Breast epithelium (tissue), 4 donors: ENCODE measurements at regions not wholly inside any gene's neighbourhood (a gene's known extent, or its start where the extent isn't known, plus 50 kb on each side); places are given as distances from the start of the nearest gene placed in this dataset.

Experiments used
- DNase-seq, 2 donors: peaks; one replicate each; pipeline ENCODE4 v3.0.0-alpha.2; 2019; ENCODE audit warnings: low spot score in 2 of 2
- H3K27ac ChIP-seq, 2 donors: fragments of 200-600 bp; sonication (generic) in 1 of 2; one replicate each; pipeline ENCODE4 v1.5.1; 2016 to 2019; ENCODE audit warnings: mild to moderate bottlenecking in 1 of 2
- H3K27me3 ChIP-seq, 2 donors: fragments of 200-600 bp; sonication (generic) in 1 of 2; one replicate each; pipeline versions ENCODE4 v1.5.1 to v1.6.0; 2017 to 2019; ENCODE audit warnings: control low read depth in 1 of 2, mild to moderate bottlenecking in 1 of 2
- H3K36me3 ChIP-seq: fragments of 200-600 bp; one replicate; pipeline ENCODE4 v1.5.1; 2019
- H3K4me1 ChIP-seq, 2 donors: fragments of 200-600 bp; sonication (generic); one replicate each; pipeline ENCODE4 v1.5.1; 2016 to 2019; ENCODE audit warnings: control low read depth in 1 of 2
- H3K4me3 ChIP-seq, 3 donors: fragments of 200-600 bp; sonication (generic); 1 replicate in 2 of 3; 2 replicates in 1 of 3; pipeline ENCODE4 v1.5.1; 2016 to 2019; ENCODE audit warnings: mild to moderate bottlenecking in 3 of 3, moderate library complexity in 2 of 3
- H3K9me3 ChIP-seq, 2 donors: fragments of 200-600 bp; sonication (generic) in 1 of 2; one replicate each; pipeline ENCODE4 v1.5.1; 2016 to 2019; ENCODE audit warnings: control low read depth in 1 of 2
- POLR2A ChIP-seq: fragments of 450-650 bp; IDR thresholded peaks from one replicate; pipeline ENCODE4 v1.6.1; 2016; ENCODE audit warnings: antibody characterized with exemption, mild to moderate bottlenecking, moderate library complexity
- POLR2AphosphoS5 ChIP-seq, 3 donors: sonication (generic); formaldehyde crosslinking; IDR thresholded peaks; one replicate each; pipeline ENCODE4 v1.6.1; 2017; ENCODE audit warnings: antibody characterized with exemption in 3 of 3
- intact Hi-C: fragments of 100-400 bp; cut with DNase I; formaldehyde crosslinking; loops from one replicate; pipeline ENCODE4 v1.15.1; 2023; ENCODE audit warnings: low total_unique reads
- TF ChIP-seq, protein P1 (sequence below), 3 donors: fragments of 450-650 bp; IDR thresholded peaks; one replicate each; pipeline ENCODE4 v1.5.1; 2016 to 2017; ENCODE audit warnings: antibody characterized with exemption in 3 of 3, mild to moderate bottlenecking in 3 of 3, moderate library complexity in 3 of 3

DNA sequence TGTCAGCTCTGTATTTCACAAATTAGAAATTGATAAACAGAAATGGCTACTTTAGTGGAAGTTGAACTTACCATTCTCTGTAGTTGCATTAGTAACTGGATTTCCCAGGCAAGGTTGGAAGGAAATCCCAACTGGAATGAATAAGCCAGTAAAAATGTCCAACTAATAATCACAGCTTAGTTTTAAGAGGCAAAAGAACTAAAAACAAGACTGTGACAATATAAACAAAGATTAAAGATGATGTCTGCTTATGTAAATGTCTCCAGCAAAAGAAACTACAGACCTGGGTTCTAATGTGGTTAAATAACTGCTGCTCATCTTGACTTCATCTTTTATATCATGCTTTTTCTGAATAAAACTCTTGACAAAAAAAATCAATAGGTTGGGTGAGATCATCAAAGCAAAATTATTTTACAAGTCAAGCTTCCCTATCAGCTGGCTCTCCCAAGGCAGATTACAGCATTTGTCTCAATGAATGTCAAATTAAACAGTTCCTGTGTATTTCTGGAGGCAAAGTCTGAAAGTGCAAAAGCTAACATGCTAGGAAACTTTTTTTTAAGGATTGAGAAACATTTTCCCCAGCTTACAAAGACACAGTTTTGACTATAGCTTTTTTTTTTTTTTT is 62.3 kb upstream of the HMHB1 start:
- H3K4me3 ChIP-seq = no peak overlapping the region
- intact Hi-C loops = no loop called here
- no peak for DNase-seq
- no peaks in the 10 kb centered on the region for H3K4me1 ChIP-seq
- no peak overlapping the region for H3K27ac ChIP-seq
- no peaks in the 10 kb centered on the region for H3K36me3 ChIP-seq
- H3K27me3 ChIP-seq = no peaks in the 10 kb centered on the region
- TF ChIP-seq POLR2A = no peak
- TF ChIP-seq, protein P1, sequence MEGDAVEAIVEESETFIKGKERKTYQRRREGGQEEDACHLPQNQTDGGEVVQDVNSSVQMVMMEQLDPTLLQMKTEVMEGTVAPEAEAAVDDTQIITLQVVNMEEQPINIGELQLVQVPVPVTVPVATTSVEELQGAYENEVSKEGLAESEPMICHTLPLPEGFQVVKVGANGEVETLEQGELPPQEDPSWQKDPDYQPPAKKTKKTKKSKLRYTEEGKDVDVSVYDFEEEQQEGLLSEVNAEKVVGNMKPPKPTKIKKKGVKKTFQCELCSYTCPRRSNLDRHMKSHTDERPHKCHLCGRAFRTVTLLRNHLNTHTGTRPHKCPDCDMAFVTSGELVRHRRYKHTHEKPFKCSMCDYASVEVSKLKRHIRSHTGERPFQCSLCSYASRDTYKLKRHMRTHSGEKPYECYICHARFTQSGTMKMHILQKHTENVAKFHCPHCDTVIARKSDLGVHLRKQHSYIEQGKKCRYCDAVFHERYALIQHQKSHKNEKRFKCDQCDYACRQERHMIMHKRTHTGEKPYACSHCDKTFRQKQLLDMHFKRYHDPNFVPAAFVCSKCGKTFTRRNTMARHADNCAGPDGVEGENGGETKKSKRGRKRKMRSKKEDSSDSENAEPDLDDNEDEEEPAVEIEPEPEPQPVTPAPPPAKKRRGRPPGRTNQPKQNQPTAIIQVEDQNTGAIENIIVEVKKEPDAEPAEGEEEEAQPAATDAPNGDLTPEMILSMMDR (IDR thresholded peaks at IDR 0.05) = no peak
- TF ChIP-seq POLR2AphosphoS5 (IDR thresholded peaks at IDR 0.05) = no peak
- H3K9me3 ChIP-seq = no peaks in the 10 kb centered on the region

DNA sequence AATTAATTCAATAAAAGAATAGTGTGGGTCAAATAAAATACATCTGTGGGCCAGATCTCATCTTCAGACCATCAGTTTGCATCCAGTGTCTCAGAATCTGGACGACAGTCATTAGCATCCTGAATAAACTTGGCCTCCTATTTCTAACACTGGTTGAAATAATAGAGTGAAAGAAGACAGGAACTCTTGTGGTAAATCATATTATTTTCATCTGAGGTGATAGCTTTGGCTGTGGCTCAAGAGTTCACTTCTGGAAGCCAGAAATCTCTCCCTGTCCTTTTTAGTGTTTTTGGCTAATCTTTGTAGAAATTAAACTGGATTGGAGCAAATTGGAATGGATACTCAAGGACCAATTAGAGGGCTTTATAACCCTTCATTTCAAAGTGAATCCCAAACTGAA is 63.4 kb upstream of the HMHB1 start:
- Histone ChIP-seq H3K27ac (no peak overlapping the region), H3K9me3 (no peaks in the 10 kb centered on the region), H3K4me1 (no peaks in the 10 kb centered on the region), H3K27me3 (no peaks in the 10 kb centered on the region), H3K36me3 (no peaks in the 10 kb centered on the region), H3K4me3 (no peak overlapping the region)
- DNase-seq = no peak
- intact Hi-C loops = no loop called here
- TF ChIP-seq POLR2A = no peak
- TF ChIP-seq POLR2AphosphoS5 (IDR thresholded peaks at IDR 0.05) = no peak
- TF ChIP-seq, protein P1 (IDR thresholded peaks at IDR 0.05) = no peak

DNA sequence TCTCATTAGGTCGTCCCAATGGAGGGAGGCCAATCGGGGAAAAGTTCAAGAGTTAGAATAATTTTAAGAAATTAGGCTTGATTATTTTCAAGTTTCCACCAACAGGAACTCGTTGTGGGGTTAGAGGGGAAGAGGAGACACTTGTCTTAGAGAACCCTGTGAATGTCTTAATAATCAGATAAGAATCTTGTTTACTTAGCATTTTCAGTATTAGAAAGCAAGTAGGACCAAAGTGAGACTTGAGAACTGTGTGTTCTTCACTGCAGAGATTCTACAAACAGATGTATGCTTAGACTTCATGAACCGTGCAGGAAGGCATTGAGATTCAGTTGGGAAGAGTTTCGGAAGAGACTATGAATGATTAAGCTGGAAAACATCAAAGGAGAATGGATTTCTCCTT is 69.0 kb upstream of the HMHB1 start:
- Histone ChIP-seq H3K4me1 (no peaks in the 10 kb centered on the region), H3K36me3 (no peaks in the 10 kb centered on the region), H3K27ac (no peak overlapping the region), H3K4me3 (no peak overlapping the region), H3K9me3 (no peaks in the 10 kb centered on the region), H3K27me3 (no peaks in the 10 kb centered on the region)
- TF ChIP-seq, protein P1 (IDR thresholded peaks at IDR 0.05) = no peak
- TF ChIP-seq POLR2AphosphoS5 (IDR thresholded peaks at IDR 0.05) = no peak
- TF ChIP-seq POLR2A = no peak
- no peak for DNase-seq
- intact Hi-C loops = no loop called here

DNA sequence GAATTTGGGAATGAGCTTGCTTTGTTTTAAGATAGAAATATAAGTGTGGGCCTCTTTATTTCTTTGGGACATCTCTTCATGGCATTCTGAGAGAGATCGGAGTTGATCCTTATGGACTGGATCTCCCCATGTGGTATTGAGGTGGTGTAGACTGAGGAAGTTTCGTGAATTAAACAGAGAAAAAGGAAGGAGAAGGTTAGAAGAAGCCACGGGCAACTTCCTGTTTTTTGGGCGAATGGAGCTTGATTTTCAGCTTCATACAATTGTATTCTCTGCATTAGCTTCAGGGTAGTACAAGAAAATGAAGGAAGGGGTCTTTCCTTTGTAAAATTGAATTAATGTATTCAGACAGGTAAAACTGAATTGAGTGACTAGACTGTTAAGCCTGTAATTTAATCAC is 70.5 kb upstream of the HMHB1 start:
- H3K9me3 ChIP-seq = no peaks in the 10 kb centered on the region
- H3K36me3 ChIP-seq = no peaks in the 10 kb centered on the region
- TF ChIP-seq, protein P1 (IDR thresholded peaks at IDR 0.05) = no peak
- TF ChIP-seq POLR2A (no peak), POLR2AphosphoS5 (IDR thresholded peaks at IDR 0.05) (no peak)
- H3K4me3 ChIP-seq = no peak overlapping the region
- no peak for DNase-seq
- no peaks in the 10 kb centered on the region for H3K4me1 ChIP-seq
- no peak overlapping the region for H3K27ac ChIP-seq
- intact Hi-C loops = no loop called here
- no peaks in the 10 kb centered on the region for H3K27me3 ChIP-seq

DNA sequence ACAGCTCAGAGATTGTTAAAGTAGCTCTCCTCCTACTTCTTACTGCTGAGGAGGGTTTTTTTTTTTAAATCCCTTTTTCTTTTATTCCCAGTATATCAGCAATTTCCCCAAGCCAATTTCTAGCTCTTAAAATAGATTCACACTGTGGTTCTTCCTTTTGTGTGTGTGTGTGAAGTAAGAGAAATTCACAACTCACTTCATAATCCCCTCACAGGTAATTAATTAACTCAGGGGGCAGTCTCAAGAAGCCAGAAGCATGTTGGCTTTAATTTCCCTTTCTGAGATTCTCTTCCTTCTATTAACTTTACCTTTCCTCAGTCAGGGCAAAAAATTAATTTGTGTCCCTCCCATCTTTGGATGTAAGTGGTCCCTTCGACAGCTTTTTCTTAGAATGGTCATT is 71.0 kb upstream of the HMHB1 start:
- Histone ChIP-seq H3K4me3 (no peak overlapping the region), H3K27ac (no peak overlapping the region), H3K36me3 (no peaks in the 10 kb centered on the region), H3K9me3 (no peaks in the 10 kb centered on the region), H3K4me1 (no peaks in the 10 kb centered on the region), H3K27me3 (no peaks in the 10 kb centered on the region)
- intact Hi-C loops = no loop called here
- DNase-seq = no peak
- TF ChIP-seq POLR2AphosphoS5 (IDR thresholded peaks at IDR 0.05) = no peak
- TF ChIP-seq POLR2A = no peak
- TF ChIP-seq, protein P1 (IDR thresholded peaks at IDR 0.05) = no peak
